GM21390 (cell line): ENCODE measurements at regions not wholly inside any gene's neighbourhood (a gene's known extent, or its start where the extent isn't known, plus 50 kb on each side); places are given as distances from the start of the nearest gene placed in this dataset.

Experiments used
- ATAC-seq: cut with Tn5 transposase; IDR thresholded peaks from one replicate; pipeline ENCODE4 v1.9.1; 2021; ENCODE audit not compliant: unreplicated experiment

DNA sequence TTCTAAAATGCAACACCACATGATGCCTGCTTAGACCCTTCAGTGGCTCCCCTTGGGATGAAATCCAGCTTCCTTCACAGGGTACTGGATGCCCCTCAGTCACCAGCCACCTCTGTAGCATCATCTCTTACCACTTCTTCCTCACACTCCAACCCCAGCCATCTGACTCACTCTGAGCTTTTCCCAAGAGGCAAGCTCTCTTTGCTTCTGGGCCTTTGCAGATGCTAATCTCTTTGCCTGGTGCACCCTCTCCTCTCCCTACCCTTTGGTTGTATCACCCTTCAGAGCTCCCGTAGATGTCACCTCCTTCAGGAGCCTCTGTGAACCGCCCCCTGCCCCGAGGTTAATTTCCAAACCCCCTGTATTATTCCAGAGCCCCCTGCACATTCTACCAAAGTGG, 164.8 kb upstream of the ZC3H12A start:
- ATAC-seq: no peak

DNA sequence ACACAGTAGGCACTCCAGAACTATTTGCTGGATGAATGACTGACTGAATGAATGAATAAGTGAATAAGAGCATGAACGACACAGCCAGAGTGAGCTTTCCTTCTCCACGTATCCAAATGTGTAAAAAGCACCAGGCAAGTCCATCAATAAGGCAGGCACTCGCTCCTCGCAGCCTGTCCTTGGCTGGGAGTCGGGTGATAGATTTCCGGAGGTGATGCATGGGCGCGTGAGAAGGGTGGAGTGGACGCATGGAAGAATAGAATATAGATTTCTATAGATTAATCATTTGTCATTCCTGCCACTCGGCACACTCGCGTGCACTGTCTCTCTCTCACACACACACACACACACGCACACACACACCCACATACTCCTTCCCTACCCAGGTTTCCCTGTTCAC, 164.3 kb upstream of the ZC3H12A start:
- no peak for ATAC-seq

DNA sequence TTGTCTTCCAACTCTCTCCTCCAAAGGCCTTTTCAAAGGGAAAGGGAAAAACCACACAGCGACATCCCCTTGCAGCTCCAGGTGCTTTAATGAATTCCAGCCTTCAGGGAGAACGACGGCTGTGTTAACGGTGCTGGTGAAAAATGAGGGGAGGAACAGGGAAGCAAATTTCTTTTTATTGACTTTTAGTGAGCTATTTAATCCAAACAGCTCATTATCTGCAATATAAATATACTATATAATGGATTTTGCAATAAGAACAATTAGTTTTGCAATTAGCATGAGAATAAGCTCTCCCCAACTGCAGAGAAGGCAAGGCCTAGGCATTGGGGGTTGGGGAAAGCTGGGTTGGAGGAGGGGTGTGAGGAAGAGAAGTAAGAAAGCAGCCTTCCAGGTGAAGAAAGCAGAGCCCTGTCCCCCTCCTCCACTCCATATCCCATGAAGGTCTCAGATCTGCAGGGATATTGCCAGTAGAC, 159.0 kb upstream of the ZC3H12A start:
- no peak for ATAC-seq

DNA sequence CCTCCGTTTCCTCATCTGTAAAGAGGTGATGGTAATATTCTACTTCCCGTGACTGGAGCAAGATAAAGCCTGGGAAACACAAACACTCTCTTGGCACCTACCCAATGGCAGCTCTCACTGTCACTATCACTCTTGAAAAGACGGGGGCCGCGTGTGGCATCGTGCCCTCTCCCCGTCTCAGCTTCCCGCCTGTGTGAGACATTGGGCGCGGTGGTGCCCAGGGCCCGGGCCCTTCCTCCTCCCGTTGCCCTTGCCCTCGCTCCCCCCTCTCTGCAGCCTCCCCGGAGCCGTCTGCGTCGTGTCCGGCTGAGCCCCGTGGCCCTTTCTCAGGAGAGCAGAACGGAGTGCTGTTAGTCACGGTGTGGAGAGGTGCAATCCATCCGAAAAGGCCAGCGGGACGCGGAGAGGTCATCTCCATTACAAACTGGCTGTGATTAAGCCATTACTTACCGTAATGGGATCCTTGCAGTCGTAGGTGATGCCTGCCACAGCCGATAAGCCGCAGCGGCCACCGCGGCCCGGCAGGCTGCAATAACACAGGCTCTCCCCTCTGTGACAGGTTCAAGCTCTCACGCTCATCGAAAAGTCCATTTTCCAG, 156.4 kb upstream of the ZC3H12A start:
- ATAC-seq: no peak

DNA sequence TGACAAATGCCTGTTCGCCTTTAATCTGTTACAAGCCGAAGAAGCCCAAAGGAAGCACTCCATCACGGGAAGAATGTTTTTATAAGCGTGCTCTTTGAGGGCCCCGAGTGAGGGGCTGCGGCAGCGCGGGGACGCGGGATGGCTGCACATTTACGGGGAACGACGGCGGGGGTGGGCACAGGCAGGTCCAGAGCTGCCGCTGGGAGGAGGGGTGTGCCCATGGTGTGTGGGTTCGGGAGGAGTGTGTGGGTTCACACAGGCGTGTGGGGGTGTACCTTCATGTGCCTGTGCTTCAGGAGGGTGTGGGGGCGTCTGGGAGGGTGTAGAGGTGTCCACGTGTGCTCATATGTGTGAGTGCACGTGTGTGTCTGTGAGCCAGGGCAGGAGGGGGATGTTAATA, 155.9 kb upstream of the ZC3H12A start:
- no peak for ATAC-seq

DNA sequence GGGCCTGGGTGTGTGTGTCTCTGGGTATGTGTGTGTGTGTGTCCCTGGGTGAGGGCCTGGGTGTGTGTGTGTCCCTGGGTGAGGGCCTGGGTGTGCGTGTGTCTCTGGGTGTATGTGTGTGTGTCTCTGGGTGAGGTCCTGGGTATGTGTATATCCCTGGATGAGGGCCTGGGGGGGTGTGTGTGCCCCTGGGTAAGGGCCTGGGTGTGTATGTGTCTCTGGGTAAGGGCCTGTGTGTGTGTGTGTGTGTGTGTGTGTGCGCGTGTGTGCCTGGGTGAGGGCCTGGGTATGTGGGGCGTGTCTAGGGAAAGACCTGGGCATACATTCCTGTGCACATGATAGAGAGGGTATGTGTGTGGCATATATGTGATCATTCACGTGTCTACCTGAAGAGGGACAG, 155.1 kb upstream of the ZC3H12A start:
- no peak for ATAC-seq

DNA sequence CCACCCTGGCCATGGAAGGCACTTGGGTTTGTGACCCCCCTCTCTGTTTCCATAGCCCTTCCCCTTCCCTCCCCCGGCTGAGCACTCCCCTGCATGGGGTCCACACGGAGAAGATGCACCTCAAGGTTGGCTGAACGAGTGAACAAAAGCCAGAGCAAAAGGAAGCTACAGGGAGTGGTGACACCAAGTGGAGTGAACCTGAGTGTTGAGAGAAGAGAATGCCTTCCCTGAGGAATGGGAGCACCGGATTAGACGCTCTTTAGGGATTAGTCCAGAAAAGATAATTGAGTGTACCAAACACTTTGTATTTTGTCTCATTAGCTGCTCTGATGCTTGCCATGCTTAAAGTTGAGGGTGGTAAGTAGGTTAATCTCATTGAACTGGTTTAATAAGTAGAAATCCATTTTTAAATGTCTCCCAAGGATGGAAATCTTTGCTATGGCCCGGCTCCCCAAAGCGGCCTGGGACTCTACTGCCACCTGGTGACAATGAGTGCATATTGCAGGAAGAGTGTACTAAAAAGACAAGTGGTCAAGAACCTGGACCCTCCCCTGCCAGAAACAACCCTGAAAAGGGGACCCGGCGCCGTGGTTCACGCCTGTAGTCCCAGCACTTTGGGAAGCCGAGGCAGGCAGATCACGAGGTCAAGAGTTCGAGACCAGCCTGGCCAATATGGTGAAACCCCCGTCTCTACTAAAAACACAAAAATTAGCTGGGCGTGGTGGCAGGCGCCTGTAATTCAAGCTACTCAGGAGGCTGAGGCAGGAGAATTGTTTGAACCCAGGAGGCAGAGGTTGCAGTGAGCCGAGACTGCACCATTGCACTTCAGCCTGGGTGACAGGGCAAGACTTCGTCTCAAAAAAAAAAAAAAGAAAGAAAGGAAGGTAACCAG, 150.6 kb upstream of the ZC3H12A start:
- no peak for ATAC-seq

DNA sequence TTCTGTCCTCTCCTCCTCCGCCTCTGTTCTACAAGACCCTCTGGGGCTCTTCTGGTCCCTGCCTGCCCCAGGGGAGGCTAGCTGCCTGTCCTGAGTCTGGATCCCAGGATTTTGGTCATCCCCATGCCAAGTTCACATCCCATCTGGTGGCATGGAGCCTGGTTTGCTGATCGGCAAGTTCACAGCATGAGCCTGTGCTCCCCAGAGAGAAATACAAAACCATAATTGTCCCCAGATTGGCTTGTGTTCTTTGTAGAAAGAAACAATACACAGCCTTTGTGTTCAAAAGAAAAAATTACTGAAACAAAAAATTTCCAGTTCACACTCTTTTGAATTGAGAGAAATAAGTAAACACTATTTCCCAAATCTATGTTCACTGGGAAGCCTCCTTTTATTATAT, 149.4 kb upstream of the ZC3H12A start:
- no peak for ATAC-seq

DNA sequence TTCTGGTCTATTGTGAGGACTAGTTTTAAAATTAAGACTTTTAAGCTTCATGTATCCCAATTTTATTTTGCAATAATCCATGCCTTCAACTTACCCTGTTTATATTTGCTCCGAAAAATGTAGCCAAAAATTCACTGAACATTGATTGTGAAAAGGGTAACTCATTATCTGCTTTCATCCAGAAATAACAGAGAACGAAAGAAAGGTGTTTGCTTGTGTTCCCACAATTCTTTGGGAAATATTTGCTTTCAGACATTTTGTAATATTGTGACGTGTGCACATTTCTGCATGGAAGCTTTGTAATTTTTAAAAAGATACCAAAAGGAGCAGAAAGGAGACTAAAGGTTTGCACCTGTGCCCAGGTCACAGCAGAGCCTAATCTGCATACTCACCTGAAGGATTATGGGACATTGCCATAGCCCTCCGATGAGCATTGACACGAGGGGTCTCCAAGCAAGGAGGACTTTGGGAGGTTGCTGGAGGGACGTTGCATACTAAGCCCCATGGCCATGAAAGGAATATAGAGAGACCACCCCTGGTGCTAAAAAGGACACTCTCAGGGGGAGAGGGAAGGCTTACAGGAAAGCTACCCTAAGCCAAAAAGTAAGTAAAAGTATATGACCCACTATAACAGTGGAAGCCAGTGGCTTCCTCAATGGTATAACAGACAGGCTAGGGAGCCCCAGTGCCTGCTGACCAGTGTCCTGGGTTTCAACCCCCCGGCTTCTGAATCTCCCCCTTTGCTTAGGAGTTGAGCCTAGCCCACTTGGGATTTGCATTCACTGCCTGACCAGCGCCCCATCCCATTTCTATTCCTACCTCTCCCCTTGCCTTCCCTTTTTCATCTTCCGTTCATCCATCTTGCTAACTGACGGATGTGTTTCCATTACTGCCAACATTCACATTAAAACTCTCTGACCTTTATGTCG, 148.6 kb upstream of the ZC3H12A start:
- no peak for ATAC-seq

DNA sequence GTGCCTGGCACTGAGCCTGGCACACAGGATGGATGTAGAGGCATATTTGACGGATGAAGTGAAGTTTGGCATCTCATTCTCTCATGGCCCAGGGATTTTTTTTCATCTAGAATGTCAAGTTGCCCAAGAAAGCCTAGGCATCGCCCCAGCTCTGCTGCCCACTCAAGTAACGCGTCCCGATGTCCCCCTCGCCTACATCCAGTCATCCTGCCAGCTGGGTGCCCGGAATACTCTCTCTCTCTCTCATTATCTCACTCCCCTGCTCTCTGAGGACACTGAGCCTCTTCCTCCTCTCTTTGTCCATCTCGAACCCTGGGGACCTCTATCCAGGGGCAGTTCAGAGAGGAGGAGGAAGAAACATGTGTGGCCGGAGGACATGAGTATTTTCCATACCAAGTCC, 142.3 kb upstream of the ZC3H12A start:
- no peak for ATAC-seq

DNA sequence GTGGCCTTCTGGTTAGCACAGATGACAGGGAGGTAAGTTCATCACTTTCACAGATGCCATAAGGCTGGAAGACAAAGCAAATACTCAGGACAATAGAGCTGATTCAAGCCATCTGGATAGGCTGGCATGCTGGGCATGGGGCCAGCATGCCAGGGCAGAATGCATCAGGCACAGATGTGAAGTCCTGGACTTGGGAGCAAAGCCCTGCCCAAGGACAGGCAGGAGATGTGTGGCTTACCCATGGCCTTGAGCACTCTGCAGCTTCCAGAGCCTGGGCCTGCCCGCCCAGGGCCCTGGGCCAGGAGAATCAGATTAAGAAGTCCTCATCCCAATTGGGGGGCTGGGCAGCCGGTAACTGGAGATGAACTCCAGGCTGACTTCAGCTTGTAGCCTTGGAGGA, 135.7 kb upstream of the ZC3H12A start:
- no peak for ATAC-seq

DNA sequence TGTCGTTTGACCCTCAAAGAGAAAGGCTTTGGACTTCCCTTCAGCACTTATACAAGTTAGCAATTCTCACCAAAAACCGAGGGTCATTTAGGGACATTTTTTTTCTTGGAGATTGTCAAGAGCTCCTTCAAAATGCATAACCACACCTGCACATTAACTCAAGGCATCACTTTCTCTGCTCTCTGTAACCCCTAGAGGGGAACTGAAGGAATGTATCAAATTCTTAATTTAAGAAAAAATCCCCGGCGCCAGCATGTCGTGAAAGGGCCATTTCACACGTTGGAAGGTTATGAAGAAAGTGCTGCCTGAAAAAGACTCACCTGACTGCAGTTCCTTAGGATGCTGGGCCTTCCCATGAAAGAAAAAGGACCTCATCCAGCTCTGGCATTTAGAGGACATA, 131.6 kb upstream of the ZC3H12A start:
- ATAC-seq: no peak

DNA sequence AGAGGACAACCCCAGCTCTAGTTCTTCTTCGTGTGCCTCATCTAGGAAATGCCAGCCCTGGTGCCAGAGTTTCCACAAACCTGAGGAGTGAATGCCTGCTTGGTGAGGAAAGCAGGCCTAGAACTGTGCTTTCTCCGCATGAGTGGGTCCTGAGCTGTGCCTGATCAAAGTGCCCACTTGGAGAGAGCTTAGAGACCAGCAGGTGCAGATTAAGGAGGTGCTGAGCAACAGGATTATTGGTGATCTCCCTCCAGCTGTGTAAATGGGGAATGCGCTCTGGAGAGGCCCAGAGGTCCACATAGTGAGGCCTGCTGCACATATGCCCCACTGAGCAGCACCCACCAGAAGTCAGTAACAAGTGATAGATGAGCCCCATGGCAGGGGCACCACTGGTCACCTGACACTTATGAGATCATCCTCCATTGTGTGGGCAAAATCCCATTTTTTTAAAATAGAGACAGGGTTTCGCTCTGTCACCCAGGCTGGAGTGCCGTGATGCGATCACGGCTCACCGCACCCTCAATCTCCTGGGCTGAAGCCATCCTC, 127.2 kb upstream of the ZC3H12A start:
- ATAC-seq: no peak

DNA sequence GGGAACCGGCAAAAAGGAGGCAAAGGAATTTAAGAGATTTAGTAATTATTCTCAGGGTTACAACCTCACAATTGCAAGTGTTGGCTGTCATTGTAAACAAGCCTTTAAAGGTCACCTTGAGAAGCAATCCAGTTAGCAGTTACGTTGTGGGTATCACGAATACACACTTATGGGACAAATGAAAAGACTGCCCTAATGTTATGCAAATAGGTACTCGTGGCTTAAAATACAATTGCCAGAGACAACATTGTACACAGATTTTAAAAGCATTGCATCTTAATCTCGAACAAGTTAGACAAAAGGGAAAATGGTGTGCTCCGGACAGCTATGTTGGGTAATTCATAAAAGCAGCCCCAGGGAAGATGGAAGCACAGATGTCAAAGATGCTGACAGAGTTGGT, 120.5 kb upstream of the ZC3H12A start:
- no peak for ATAC-seq

DNA sequence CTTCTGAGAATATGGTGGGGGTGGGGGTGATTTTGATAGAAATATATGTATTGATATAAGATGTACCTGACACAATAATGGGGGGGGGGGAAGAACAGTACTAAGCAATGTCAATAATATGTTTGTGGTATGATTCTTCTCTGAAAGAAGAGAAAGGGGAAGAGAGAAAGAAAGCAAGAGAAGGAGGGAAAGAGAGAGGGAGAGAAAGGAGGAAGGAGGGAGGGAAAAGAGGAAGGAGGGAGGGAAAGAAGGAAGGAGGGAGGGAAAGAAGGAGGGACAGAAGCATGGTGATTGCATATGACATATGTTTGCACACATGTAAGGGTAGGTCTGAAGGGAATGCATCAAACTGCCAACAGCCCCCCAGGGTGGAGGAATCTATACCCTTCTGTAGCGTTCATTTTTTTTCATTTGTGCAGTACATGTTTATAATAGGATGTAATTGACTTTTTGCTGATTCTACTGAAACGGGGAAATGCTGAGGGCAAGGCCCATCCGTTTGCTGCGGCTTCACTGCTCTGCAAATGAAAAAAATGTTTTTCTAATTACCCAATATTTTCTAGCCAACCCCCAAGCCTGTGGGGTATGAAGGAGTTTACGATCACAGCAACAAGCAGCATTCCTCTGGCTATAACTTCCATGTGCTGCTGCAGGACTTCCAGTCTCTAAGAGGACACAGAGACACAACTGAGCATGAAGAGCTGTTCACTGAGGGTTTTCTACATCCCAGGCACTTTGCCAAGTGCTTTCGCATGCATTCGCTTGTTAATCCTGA, 119.3 kb upstream of the ZC3H12A start:
- no peak for ATAC-seq

DNA sequence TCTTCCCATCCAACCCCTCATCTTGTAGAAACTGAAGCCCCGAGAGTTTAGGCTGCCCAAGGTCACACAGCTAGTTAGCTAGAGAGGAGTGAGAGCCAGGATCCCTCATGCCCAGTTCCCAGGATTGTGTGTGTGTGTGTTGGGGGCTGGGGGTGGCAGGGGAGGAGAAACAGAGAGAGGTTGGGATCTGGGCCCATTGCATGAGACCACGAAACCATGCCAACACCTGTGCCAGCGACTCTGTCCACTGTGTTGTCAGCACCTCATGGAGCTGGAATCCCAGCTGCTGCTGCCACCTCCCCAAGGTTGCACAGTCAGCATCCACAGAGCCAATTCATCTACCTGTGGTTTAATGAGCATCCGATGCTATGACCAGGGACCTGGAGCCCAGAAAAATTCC, 115.4 kb upstream of the ZC3H12A start:
- ATAC-seq: no peak

DNA sequence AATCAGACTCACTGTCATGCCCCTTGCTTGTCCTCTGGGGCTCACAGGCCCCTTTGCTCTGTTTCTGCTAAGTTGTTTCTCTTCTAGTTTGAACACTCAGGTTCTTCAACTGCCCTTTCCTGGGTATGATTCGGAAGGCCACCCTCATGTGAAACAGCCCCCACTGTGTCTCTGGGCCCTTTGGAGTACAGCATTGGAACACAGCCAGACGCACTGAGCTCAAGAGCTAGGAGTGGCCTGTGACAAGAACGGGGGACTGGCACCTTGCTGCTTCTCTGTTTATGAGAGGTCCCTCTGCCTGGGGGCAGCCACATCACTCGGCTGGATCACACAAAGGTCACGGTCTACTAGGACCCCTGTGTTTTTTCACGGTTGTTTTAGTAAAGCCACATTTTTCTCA, 114.4 kb upstream of the ZC3H12A start:
- ATAC-seq: no peak

DNA sequence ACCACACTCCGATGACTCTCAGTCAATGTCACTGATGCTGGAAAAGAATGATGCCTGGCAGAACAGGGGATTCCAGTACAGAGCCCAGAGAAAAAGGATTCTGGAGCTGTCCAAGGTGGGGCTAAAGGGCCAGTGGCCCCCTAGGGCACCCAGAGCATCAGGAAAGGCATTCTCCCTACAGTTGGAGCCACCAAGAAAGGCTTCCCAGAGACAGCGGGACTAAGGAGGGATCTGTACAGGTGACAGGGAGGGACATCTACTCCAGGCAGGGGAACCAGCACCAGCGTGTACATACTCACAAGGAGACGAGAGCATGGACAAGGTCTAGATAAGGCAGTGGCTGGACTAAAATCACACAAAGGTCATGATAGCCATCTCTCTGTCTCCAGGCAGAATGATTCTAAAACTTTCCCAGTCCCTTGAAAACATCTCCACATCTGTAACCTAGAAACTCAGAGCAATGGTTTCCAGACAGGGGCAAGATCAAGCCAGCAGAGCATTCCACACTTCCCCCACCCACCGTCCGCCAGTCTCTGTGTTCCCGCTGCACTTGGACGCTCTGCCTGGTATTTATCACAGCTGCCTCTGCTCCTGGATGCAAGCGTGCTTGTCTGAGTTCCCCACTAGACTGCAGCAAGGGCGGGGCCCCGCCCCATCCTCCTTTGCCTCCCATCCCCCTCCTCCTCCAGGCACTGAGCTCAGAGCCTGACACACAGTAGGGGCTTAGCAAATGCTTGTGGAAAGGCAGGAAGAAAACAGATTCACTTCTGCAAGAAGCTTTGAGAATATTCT, 111.6 kb upstream of the ZC3H12A start:
- ATAC-seq: no peak

DNA sequence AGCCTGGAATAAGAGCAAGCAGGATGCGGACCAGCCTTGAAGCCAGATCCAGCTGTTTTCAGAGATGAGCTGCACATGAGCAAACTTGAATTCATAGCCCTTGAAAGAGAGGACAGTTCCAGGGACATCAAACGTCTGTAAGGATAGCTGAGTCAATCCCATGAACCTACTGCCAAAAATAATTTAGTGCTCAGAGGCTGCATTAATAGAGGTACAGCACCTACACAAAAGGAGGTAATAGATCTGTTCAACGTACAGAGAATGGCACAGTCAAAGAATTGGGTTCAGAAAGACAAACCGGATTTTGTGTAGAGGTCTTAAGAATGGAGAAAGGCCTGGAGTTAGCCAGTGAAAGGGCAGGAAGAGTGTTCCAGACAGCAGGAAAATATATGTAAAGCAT, 110.8 kb upstream of the ZC3H12A start:
- no peak for ATAC-seq
